HL-60 (cell line): ENCODE measurements at regions not wholly inside any gene's neighbourhood (a gene's known extent, or its start where the extent isn't known, plus 50 kb on each side); places are given as distances from the start of the nearest gene placed in this dataset.

ENCODE experiments used
- GABPA ChIP-seq: IDR thresholded peaks from 2 replicates; pipeline ENCODE4 v1.6.1; 2012; ENCODE audit warnings: low read depth
- POLR2AphosphoS5 ChIP-seq: IDR thresholded peaks from 2 replicates; pipeline ENCODE4 v1.6.1; 2012; ENCODE audit warnings: low read depth
- SPI1 ChIP-seq: IDR thresholded peaks from 2 replicates; pipeline ENCODE4 v1.6.1; 2012; ENCODE audit warnings: low read depth, mild to moderate bottlenecking, borderline replicate concordance
- TF ChIP-seq, protein P1 (sequence below): IDR thresholded peaks from one replicate; pipeline ENCODE4 v1.5.1; 2011; ENCODE audit warnings: low read length, control low read depth, inconsistent platforms; ENCODE audit not compliant: insufficient read depth
- TF ChIP-seq, protein P2 (sequence below): IDR thresholded peaks from 2 replicates; pipeline ENCODE4 v1.6.1; 2012; ENCODE audit warnings: low read depth; ENCODE audit not compliant: insufficient replicate concordance

DNA sequence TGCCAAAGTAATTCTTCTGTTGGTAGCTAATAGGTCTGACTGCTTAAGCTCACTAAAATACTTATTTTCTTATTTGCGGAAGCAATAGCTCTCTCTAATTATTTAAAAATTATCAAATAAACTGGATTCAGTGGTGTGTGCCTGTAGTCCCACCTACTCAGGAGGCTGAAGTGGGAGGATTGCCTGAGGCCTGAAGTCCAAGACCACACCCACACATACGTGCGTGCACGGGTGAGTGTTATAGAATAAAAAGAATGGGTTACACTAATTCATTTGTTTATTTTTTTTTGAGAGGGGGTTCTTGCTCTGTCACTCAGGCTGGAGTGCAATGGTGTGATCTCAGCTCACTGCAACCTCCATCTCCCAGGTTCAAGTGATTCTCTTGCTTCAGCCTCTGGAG is 94.2 kb upstream of the HNRNPU start:
- TF ChIP-seq, protein P1, sequence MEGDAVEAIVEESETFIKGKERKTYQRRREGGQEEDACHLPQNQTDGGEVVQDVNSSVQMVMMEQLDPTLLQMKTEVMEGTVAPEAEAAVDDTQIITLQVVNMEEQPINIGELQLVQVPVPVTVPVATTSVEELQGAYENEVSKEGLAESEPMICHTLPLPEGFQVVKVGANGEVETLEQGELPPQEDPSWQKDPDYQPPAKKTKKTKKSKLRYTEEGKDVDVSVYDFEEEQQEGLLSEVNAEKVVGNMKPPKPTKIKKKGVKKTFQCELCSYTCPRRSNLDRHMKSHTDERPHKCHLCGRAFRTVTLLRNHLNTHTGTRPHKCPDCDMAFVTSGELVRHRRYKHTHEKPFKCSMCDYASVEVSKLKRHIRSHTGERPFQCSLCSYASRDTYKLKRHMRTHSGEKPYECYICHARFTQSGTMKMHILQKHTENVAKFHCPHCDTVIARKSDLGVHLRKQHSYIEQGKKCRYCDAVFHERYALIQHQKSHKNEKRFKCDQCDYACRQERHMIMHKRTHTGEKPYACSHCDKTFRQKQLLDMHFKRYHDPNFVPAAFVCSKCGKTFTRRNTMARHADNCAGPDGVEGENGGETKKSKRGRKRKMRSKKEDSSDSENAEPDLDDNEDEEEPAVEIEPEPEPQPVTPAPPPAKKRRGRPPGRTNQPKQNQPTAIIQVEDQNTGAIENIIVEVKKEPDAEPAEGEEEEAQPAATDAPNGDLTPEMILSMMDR, result no peak
- TF ChIP-seq POLR2AphosphoS5 (no peak), GABPA (no peak), SPI1 (no peak)
- TF ChIP-seq, protein P2, sequence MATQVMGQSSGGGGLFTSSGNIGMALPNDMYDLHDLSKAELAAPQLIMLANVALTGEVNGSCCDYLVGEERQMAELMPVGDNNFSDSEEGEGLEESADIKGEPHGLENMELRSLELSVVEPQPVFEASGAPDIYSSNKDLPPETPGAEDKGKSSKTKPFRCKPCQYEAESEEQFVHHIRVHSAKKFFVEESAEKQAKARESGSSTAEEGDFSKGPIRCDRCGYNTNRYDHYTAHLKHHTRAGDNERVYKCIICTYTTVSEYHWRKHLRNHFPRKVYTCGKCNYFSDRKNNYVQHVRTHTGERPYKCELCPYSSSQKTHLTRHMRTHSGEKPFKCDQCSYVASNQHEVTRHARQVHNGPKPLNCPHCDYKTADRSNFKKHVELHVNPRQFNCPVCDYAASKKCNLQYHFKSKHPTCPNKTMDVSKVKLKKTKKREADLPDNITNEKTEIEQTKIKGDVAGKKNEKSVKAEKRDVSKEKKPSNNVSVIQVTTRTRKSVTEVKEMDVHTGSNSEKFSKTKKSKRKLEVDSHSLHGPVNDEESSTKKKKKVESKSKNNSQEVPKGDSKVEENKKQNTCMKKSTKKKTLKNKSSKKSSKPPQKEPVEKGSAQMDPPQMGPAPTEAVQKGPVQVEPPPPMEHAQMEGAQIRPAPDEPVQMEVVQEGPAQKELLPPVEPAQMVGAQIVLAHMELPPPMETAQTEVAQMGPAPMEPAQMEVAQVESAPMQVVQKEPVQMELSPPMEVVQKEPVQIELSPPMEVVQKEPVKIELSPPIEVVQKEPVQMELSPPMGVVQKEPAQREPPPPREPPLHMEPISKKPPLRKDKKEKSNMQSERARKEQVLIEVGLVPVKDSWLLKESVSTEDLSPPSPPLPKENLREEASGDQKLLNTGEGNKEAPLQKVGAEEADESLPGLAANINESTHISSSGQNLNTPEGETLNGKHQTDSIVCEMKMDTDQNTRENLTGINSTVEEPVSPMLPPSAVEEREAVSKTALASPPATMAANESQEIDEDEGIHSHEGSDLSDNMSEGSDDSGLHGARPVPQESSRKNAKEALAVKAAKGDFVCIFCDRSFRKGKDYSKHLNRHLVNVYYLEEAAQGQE, result no peak
